ENCODE measurements at regions not wholly inside any gene's neighbourhood (a gene's known extent, or its start where the extent isn't known, plus 50 kb on each side); places are given as distances from the start of the nearest gene placed in this dataset.
"Not testable (repeated sequence)": the region's sequence is repeated elsewhere in the genome, so short reads cannot be mapped to it uniquely, and the experiment has no call there.

- no peak for DNase-seq (ENCODE audit: low spot score)
Observed at GRCh38 chr10:131363416-131363815, 51.9 kb upstream of the TCERG1L start.

GRCh38 chr10:131371571-131371970 lies 60.0 kb upstream of the TCERG1L start:
- DNase-seq (ENCODE audit: low spot score) = no peak

DNA sequence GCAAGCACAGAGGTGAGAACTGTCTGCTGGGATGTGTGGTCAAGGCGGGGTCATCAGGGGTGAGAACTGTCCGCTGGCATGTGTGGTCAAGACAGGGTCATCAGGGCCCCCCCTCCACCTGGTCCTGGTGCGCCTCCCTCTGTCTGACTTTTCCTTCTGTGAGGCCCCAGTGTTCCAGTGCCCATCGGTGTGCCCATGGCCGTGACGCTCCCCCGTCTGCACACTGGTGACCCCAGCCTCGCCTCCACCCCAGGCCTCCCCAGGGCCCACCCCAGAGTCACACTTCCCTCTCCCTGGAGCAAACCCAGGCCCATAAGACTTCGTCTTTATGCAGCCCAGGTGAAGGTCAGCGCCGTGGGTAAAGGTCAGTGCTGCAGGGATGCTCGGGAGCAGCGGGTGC lies 70.1 kb upstream of the TCERG1L start:
- DNase-seq (ENCODE audit: low spot score) = no peak

DNA sequence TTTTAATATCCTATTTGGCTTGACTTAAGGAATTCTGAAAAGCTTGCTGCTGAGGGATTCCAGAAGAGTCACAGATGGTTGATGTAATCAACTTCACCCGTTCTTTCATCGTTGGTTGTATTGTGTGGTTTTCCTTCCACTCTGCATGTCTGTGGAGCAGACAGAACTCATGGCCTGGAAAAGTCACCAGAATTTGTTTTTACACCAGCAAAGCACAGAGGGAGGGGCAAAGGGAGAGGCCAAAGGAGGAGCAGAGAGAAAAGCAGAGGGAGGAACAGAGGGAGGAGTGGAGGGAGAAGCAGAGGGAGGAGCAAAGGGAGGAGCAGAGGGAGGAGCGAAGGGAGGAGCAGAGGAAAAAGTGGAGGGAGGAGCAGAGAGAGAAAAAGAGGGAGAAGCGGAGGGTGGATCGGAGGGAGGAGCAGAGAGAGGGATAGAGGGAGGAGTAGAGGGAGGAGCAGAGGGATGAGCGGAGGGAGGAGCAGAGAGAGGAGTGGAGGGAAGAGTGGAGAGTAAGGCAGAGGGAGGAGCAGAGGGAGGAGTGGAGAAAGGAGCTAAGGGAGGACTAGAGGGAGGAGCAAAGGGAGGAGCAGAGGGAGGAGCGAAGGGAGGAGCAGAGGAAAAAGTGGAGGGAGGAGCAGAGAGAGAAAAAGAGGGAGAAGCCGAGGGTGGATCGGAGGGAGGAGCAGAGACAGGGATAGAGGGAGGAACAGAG lies 73.8 kb upstream of the TCERG1L start:
- not testable (repeated sequence) for DNase-seq (ENCODE audit: low spot score)

DNA sequence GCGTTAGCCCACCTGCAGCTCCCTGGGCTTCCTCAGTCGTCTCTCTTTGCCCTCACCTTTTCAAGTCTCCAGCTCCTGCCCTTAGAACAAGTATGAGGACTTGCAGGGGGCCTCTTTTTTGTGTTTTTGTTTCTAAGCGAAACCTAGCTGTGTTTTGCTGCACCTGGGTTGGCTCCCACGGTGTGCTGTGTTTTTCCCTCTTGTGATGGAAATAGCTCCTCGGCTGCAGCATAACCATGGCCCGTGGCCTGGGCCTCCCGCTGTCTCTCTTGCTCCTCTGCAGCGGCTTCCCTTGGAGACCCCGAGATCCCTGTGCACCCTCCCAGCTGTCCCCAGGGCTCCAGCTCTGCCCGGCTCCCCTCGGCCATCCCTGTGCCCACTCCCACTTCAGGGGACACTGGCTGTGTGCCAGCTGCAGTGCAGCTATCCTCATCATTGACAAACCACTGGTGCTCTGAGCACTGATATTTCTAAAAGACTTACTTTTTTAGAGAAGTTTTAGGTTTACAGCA lies 75.6 kb upstream of the TCERG1L start:
- no peak for DNase-seq (ENCODE audit: low spot score)

DNA sequence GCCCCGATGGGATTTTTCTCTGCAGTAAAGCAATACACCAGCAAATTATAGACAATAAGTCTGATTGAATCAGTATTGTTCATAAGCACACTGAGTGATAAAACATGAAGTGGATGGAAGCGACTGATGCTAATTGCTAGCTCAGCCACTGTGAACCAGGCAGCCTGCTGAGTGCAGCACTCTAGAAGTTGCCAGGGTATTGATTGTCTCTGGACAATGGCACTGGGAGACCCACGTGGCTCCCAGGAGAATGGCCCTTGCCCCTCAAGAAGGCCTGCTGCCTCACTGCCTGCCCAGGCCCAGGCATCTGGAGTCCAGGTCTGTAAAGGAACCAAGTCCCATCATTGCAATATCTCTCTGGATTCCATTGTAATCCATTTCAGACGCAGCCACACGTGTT lies 80.4 kb upstream of the TCERG1L start:
- DNase-seq (ENCODE audit: low spot score) = no peak

- no peak for DNase-seq (ENCODE audit: low spot score)
Observed at GRCh38 chr10:131396121-131397050, 84.9 kb upstream of the TCERG1L start.

DNA sequence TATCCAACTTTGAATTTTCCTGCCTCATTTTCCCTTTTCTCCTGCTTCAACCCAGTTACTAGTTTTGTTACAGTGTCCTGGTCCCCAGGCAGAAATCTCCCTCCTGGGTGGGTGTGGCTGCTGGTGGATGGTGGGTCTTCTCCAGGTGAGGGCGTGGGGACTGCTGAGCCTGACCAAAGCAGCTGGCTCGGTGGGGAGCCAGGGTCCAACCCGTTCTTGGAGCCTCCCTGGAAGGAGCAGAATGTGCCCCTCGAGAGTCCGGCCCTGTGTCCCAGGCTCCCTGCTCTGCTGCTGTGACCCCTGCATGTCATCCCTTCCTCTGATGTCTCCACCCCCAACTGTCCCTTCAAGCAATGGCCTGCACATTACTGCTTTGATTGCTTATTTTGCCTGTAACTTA lies 86.6 kb upstream of the TCERG1L start:
- DNase-seq (ENCODE audit: low spot score) = no peak

DNA sequence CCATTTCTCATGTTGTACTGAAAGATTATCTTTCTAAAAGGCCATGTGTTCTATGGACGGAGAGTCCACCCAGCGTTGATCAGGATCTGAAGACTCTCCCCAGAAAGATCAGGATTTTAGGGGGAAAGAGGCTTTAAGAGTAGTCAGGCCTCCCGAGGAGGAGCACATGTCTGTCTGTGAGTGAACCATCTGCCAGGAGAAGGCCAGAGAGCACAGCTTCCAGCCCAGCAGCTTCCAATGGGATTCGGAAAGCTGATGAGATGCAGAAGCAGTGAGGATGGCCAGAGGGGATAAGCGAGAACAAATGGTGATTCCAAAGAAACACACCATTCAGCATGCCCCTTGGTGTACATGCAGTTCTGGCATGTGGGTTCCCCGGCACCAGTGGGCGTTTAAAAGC lies 88.5 kb upstream of the TCERG1L start:
- no peak for DNase-seq (ENCODE audit: low spot score)

GRCh38 chr10:131400513-131400912 lies 89.0 kb upstream of the TCERG1L start:
- DNase-seq (ENCODE audit: low spot score) = no peak

- no peak for DNase-seq (ENCODE audit: low spot score)
Observed at GRCh38 chr10:131402771-131403650, 91.5 kb upstream of the TCERG1L start.

DNA sequence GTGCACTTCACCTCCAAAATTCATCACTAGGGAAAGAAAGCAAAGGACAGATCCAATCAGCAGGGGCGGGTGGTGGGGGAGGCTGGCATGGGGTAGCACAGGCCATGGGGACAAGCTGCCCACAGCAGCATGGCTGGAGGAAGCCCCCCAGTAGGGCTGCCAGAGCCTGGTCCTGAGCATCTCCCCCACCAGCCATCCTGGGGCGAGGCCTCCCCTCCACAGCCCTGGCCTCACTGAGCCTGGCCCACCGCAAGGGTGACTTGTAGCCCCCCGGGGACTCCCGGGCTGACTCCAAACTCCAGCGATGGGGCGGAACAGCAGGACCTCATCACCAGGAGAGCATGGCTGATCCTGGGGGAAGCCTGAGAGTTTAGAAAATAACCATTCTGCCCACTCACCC lies 92.4 kb upstream of the TCERG1L start:
- no peak for DNase-seq (ENCODE audit: low spot score)

GRCh38 chr10:131404886-131405285 lies 93.4 kb upstream of the TCERG1L start:
- no peak for DNase-seq (ENCODE audit: low spot score)

GRCh38 chr10:131406676-131407392 lies 95.3 kb upstream of the TCERG1L start:
- no peak for DNase-seq (ENCODE audit: low spot score)

- DNase-seq (ENCODE audit: low spot score) = no peak
Observed at GRCh38 chr10:131418681-131419080, 107.2 kb upstream of the TCERG1L start.

DNA sequence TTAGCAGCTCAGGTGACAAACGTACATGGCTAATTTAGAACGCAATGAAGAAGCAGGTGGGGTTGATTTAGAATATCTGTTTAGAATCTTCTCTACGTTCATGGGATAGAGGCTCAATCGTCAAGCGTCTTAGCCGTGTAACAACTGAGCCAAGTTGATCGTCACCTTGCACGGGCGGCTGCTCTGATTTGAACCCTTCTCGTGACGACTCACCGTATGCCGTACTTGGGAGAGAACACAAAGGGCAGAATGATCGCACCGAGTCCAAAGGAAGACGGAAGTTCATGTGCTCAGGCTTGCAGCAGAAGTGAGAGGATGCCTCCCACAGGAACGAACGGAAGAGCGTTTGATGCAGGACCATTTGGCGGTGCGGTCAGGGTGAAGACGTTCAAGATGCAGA lies 108.3 kb upstream of the TCERG1L start:
- DNase-seq (ENCODE audit: low spot score) = no peak

GRCh38 chr10:131420867-131421266 lies 109.3 kb upstream of the TCERG1L start:
- no peak for DNase-seq (ENCODE audit: low spot score)

- DNase-seq (ENCODE audit: low spot score) = no peak
Observed at GRCh38 chr10:131421381-131421780, 109.9 kb upstream of the TCERG1L start.

DNA sequence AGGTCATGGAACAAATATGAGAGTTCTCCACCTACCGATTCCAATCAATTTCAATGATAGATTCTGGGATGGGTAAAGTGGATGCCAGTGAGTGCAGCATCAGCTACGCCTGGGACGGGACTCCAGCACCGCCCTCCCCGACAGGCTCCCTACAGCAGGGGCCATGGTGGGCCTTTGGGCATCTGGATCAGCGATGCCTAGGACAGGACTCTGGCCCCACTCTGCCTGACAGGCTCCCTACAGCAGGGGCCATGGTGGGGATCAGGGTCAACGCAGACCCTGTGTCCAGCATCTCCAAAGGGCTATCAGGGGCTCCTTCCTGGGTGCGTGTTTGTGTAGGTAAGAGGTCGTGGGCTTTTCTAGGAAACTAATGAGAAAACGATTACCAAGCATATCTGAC lies 111.2 kb upstream of the TCERG1L start:
- DNase-seq (ENCODE audit: low spot score) = no peak

- no peak for DNase-seq (ENCODE audit: low spot score)
Observed at GRCh38 chr10:131424053-131424452, 112.5 kb upstream of the TCERG1L start.

GRCh38 chr10:131424836-131425491 lies 113.4 kb upstream of the TCERG1L start:
- DNase-seq (ENCODE audit: low spot score) = no peak

Data from hematopoietic multipotent progenitor cell treated with erythropoietin and hydrocortisone succinate and interleukin-3 and kit ligand, for 17 days (in vitro differentiated cells).